Suprapubic skin (tissue), 4 donors: ENCODE measurements at regions not wholly inside any gene's neighbourhood (a gene's known extent, or its start where the extent isn't known, plus 50 kb on each side); places are given as distances from the start of the nearest gene placed in this dataset.
A peak's percentile ranks its signal among the peaks of the same experiment; 100 is the strongest.

Experiments
- DNase-seq, 2 donors: peaks; one replicate each; pipeline ENCODE4 v3.0.0-alpha.2; 2019; ENCODE audit warnings: low spot score in 2 of 2
- H3K27ac ChIP-seq: fragments of 200-600 bp; sonication (generic); one replicate; pipeline ENCODE4 v1.5.1; 2019
- H3K27me3 ChIP-seq: fragments of 200-600 bp; sonication (generic); one replicate; pipeline ENCODE4 v1.5.1; 2019
- H3K36me3 ChIP-seq: fragments of 200-600 bp; sonication (generic); one replicate; pipeline ENCODE4 v1.5.1; 2019
- H3K4me1 ChIP-seq: fragments of 200-600 bp; sonication (generic); one replicate; pipeline ENCODE4 v1.5.1; 2019
- H3K4me3 ChIP-seq: fragments of 200-600 bp; sonication (generic); one replicate; pipeline ENCODE4 v1.5.1; 2019; ENCODE audit warnings: mild to moderate bottlenecking
- H3K9me3 ChIP-seq: fragments of 200-600 bp; sonication (generic); one replicate; pipeline ENCODE4 v1.5.1; 2019
- EP300 ChIP-seq: sonication (generic); formaldehyde crosslinking; IDR thresholded peaks from one replicate; pipeline ENCODE4 v1.6.1; 2017; ENCODE audit warnings: antibody characterized with exemption
- POLR2A ChIP-seq, 2 donors: fragments of 450-650 bp; IDR thresholded peaks; one replicate each; pipeline ENCODE4 v1.6.1; 2017; ENCODE audit warnings: antibody characterized with exemption in 2 of 2, mild to moderate bottlenecking in 2 of 2, moderate library complexity in 2 of 2
- POLR2AphosphoS5 ChIP-seq, 3 donors: sonication (generic); formaldehyde crosslinking; IDR thresholded peaks; one replicate each; pipeline ENCODE4 v1.6.1; 2017; ENCODE audit warnings: antibody characterized with exemption in 3 of 3
- WGBS: methylation state at CpG from one replicate; pipeline ENCODE4 v1.1.5; 2018; 5-methylcytosine and 5-hydroxymethylcytosine counted together
- TF ChIP-seq, protein P1 (sequence below), 2 donors: fragments of 200-600 bp in 1 of 2; fragments of 450-650 bp in 1 of 2; sonication (generic) in 1 of 2; IDR thresholded peaks; one replicate each; pipeline ENCODE4 v1.5.1; 2016 to 2019; ENCODE audit warnings: antibody characterized with exemption in 2 of 2, mild to moderate bottlenecking in 1 of 2, moderate library complexity in 1 of 2

DNA sequence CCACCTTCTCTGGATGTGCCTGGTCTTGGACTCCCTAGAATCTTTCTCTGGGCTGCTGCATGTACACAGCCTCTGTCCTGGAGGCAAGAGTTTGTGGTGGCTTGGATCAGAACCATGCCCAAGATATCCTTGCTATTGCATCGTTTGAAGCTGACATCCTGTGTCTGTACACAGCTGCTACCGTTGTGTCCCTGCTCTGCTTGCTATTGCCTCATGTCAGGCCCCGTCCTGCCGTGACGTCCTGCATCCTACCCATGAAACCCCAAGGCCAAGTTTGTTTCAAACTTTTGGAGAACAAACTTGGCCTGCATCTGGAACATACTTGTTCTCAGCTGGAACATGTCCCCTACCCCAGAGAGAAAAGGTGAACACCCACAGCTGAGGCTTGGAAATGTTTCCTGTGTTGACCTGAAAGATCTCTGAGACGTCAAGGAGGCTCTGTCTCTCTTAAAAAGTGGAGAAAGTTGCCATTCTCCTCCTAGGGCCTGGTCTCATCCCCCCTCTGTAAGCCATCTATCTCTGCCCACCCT is 78.1 kb downstream of the HFE start:
- H3K4me3 ChIP-seq: no peak overlapping the region
- no peak for DNase-seq
- H3K27ac ChIP-seq: no peak overlapping the region
- TF ChIP-seq, protein P1, sequence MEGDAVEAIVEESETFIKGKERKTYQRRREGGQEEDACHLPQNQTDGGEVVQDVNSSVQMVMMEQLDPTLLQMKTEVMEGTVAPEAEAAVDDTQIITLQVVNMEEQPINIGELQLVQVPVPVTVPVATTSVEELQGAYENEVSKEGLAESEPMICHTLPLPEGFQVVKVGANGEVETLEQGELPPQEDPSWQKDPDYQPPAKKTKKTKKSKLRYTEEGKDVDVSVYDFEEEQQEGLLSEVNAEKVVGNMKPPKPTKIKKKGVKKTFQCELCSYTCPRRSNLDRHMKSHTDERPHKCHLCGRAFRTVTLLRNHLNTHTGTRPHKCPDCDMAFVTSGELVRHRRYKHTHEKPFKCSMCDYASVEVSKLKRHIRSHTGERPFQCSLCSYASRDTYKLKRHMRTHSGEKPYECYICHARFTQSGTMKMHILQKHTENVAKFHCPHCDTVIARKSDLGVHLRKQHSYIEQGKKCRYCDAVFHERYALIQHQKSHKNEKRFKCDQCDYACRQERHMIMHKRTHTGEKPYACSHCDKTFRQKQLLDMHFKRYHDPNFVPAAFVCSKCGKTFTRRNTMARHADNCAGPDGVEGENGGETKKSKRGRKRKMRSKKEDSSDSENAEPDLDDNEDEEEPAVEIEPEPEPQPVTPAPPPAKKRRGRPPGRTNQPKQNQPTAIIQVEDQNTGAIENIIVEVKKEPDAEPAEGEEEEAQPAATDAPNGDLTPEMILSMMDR (IDR thresholded peaks at IDR 0.05): no peak
- no peak for TF ChIP-seq EP300
- no peak for TF ChIP-seq POLR2AphosphoS5 (IDR thresholded peaks at IDR 0.05)
- TF ChIP-seq POLR2A (IDR thresholded peaks at IDR 0.05): no peak
- no peaks in the 10 kb centered on the region for H3K36me3 ChIP-seq
- no peaks in the 10 kb centered on the region for H3K4me1 ChIP-seq
- whole genome bisulfite sequencing: 93% methylated on average over 6 of the region's 6 CpGs
- H3K9me3 ChIP-seq: no peaks in the 10 kb centered on the region
- H3K27me3 ChIP-seq: no peaks in the 10 kb centered on the region

DNA sequence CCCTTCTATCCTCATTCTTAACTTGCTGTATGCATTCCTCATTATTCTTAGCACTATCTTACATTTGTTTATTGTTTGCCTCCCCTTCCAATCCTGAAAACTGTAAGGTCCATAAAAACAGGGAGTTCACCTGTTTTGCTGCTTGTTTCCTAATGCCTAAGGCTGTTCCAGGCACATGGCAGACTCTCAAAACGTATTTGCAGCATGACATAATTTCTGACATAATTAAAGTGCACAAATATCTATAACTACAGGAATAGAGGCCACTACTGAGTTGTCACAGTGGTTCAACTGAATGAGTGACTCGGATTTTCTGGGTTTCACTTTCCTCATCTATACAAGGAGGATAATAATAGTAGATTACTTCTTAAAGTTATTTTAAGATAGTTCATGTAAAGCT is 83.0 kb downstream of the HFE start:
- H3K36me3 ChIP-seq: no peaks in the 10 kb centered on the region
- H3K9me3 ChIP-seq: no peaks in the 10 kb centered on the region
- 31% methylated on average over 2 of the region's 2 CpGs for WGBS
- TF ChIP-seq, protein P1 (IDR thresholded peaks at IDR 0.05): no peak
- TF ChIP-seq POLR2AphosphoS5 (IDR thresholded peaks at IDR 0.05): no peak
- TF ChIP-seq POLR2A (IDR thresholded peaks at IDR 0.05): no peak
- no peak for TF ChIP-seq EP300
- peaks cover 17% of the 10 kb centered on the region for H3K4me1 ChIP-seq
- H3K27ac ChIP-seq: no peak overlapping the region
- no peak for DNase-seq
- H3K27me3 ChIP-seq: no peaks in the 10 kb centered on the region
- no peak overlapping the region for H3K4me3 ChIP-seq

DNA sequence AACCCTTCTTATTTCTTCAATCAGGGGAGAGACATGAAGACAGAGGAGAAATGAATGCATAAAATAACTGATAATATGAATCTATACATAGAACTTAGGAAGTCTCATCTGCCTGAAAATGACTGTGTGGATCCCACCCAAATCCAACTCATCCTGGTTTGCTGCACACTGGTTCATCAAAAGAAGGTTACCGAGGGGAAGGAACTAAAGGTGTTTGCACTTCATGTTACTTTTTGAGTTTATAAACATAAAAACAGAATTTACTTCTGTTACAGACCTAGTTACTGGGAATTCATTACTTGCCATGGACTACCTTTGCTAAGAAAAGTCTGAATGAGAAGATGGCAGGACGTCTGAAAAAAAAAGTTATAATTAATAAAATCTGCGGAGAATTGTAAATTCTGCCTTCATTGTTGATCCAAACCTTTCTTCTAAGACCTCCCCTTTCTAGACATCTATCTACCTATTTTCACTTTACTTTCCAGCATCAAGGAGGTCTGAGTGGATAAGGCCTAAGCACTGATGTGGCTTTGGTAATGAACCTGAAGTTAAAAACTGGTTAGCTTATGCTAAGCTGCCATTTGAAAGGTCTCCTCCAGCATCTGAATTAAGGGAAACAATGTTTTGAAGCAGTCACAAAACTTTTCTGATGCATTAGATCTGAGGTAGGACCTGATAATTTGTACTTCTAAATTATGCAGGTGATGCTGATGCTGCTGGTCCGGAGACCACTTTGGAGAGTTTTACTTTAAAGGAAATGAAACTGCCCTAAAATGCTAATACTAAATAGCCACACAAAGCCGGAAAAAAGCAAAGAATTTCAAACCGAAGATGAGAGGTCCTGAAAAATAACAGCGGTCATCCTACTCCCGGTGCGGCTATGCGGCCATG is 84.0 kb downstream of the HFE start:
- H3K27me3 ChIP-seq: no peaks in the 10 kb centered on the region
- DNase-seq: no peak
- H3K27ac ChIP-seq: peak overlapping the region; percentile 97
- TF ChIP-seq POLR2AphosphoS5 (IDR thresholded peaks at IDR 0.05): no peak
- TF ChIP-seq, protein P1 (IDR thresholded peaks at IDR 0.05): no peak
- no peak for TF ChIP-seq POLR2A (IDR thresholded peaks at IDR 0.05)
- TF ChIP-seq EP300: no peak
- H3K9me3 ChIP-seq: no peaks in the 10 kb centered on the region
- WGBS: 20% methylated on average over 10 of the region's 10 CpGs
- H3K36me3 ChIP-seq: no peaks in the 10 kb centered on the region
- peaks cover 17% of the 10 kb centered on the region for H3K4me1 ChIP-seq
- peak overlapping the region; percentile 78 for H3K4me3 ChIP-seq

DNA sequence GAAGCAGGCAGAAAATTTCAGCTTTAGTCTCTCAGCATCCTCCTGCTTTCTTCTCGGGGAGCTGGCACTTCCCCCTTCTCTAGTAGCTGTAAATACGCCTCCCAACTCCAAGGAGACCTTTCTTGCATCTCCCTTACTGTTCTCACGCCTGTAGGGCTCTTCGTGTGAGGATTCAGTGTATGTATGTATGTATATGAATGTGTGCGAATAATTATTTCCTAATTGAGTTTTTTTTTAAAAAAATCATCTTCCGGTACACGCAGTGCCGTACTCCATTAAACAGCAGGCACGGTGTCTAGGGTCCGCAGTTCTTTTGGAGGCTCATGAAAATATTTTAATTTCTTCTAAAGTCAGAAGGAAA is 85.4 kb downstream of the HFE start:
- no peaks in the 10 kb centered on the region for H3K36me3 ChIP-seq
- no peak for TF ChIP-seq EP300
- TF ChIP-seq POLR2AphosphoS5 (IDR thresholded peaks at IDR 0.05): peak in 2 of 3 donors; percentile 3 to 61
- H3K27ac ChIP-seq: peak overlapping the region; percentile 97
- no peak for DNase-seq
- peaks cover 17% of the 10 kb centered on the region for H3K4me1 ChIP-seq
- WGBS: 2% methylated on average over 10 of the region's 10 CpGs
- H3K27me3 ChIP-seq: no peaks in the 10 kb centered on the region
- H3K4me3 ChIP-seq: peak overlapping the region; percentile 78
- H3K9me3 ChIP-seq: no peaks in the 10 kb centered on the region

DNA sequence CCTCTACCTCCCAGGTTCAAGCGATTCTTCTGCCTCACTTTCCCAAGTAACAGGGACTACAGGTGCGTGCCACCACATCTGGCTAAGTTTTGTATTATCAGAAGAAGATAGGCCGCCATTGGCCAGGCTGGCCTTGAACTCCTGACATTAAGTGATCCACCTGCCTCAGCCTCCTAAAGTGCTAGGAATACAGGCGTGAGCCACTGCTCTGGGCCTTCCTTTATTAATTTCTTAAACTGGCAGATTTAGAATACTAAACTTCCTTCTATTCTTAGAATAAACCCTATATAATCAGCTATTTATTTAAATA is 86.6 kb downstream of the HFE start:
- Histone ChIP-seq H3K27ac (no peak overlapping the region), H3K4me1 (peaks cover 17% of the 10 kb centered on the region), H3K36me3 (no peaks in the 10 kb centered on the region), H3K9me3 (no peaks in the 10 kb centered on the region), H3K4me3 (no peak overlapping the region), H3K27me3 (no peaks in the 10 kb centered on the region)
- TF ChIP-seq POLR2AphosphoS5 (IDR thresholded peaks at IDR 0.05) (no peak), POLR2A (IDR thresholded peaks at IDR 0.05) (no peak), EP300 (no peak)
- TF ChIP-seq, protein P1 (IDR thresholded peaks at IDR 0.05): no peak
- DNase-seq: no peak
- WGBS: 92% methylated on average over 4 of the region's 4 CpGs
